H1 (cell line): ENCODE measurements at regions not wholly inside any gene's neighbourhood (a gene's known extent, or its start where the extent isn't known, plus 50 kb on each side); places are given as distances from the start of the nearest gene placed in this dataset.

Experiments used
- CTCF ChIA-PET: fragments of 300-600 bp; sonication (Branson Sonifier 250); formaldehyde crosslinking; loops from one replicate; lab custom pipeline; 2021; ENCODE audit not compliant: partially characterized antibody; lab: Charles Lee
- POLR2A ChIA-PET: fragments of 300-600 bp; sonication (Branson Sonifier 250); formaldehyde crosslinking; loops from one replicate; lab custom pipeline; 2021; ENCODE audit warnings: inconsistent platforms; ENCODE audit not compliant: partially characterized antibody; lab: Charles Lee
- DNase-seq, 2 experiments: peaks; one replicate each; pipeline versions ENCODE4 v3.0.0 to v3.0.0-alpha.2; 2010 to 2022; ENCODE audit warnings: low spot score in 2 of 2, low read depth in 1 of 2, mixed read lengths in 1 of 2
- FAIRE-seq: peaks from 2 replicates; lab custom pipeline; 2011; peaks lifted over from hg19 to GRCh38; lab: Jason Lieb, UNC
- H2AFZ ChIP-seq: 2 replicates; pipeline ENCODE4 v1.8.1; 2012; ENCODE audit warnings: low read length, inconsistent platforms
- H2AK5ac ChIP-seq: 2 replicates; pipeline ENCODE4 v1.6.1; 2013; ENCODE audit warnings: low read depth, low read length
- H2BK120ac ChIP-seq: replicated peaks from 2 replicates; pipeline ENCODE3; 2013; ENCODE audit warnings: low read depth, low read length, inconsistent platforms
- H2BK12ac ChIP-seq: 2 replicates; pipeline ENCODE4 v1.6.1; 2013; ENCODE audit warnings: low read depth, low read length
- H2BK15ac ChIP-seq: 2 replicates; pipeline ENCODE4 v1.6.1; 2013; ENCODE audit warnings: low read length
- H2BK20ac ChIP-seq: 2 replicates; pipeline ENCODE4 v1.6.1; 2013; ENCODE audit warnings: low read length
- H2BK5ac ChIP-seq: 2 replicates; pipeline ENCODE4 v1.6.1; 2013; ENCODE audit warnings: low read depth, low read length
- H3K14ac ChIP-seq: 2 replicates; pipeline ENCODE4 v1.6.1; 2013; ENCODE audit warnings: inconsistent platforms; ENCODE audit not compliant: insufficient read length
- H3K18ac ChIP-seq: 2 replicates; pipeline ENCODE4 v1.6.1; 2013; ENCODE audit warnings: low read length; ENCODE audit errors: extremely low read depth
- H3K23ac ChIP-seq: 2 replicates; pipeline ENCODE4 v1.6.1; 2013; ENCODE audit warnings: inconsistent platforms; ENCODE audit not compliant: insufficient read length
- H3K23me2 ChIP-seq: 2 replicates; pipeline ENCODE4 v1.6.1; 2013; ENCODE audit warnings: low read depth, low read length
- H3K27ac ChIP-seq: 2 replicates; pipeline ENCODE4 v1.6.1; 2011; ENCODE audit warnings: low read depth, low read length, inconsistent platforms
- H3K27me3 ChIP-seq, 4 experiments: replicated peaks in 1 of 4; 1 replicate in 1 of 4; 2 replicates in 3 of 4; pipeline versions ENCODE4 v1.6.1 to v1.8.1; 2011 to 2013; ENCODE audit warnings: low read length in 3 of 4, mild to moderate bottlenecking in 3 of 4, inconsistent platforms in 2 of 4, mixed read lengths in 2 of 4, moderate library complexity in 1 of 4; ENCODE audit not compliant: control insufficient read depth in 3 of 4, insufficient read depth in 3 of 4; ENCODE audit errors: extremely low read depth in 1 of 4
- H3K36me3 ChIP-seq, 4 experiments: 2 replicates each; pipeline versions ENCODE4 v1.6.1 to v1.8.1; 2011 to 2013; ENCODE audit warnings: mild to moderate bottlenecking in 4 of 4, low read length in 3 of 4, moderate library complexity in 2 of 4, control low read depth in 1 of 4, inconsistent platforms in 1 of 4; ENCODE audit not compliant: insufficient read depth in 4 of 4, control insufficient read depth in 2 of 4
- H3K4ac ChIP-seq: replicated peaks from 2 replicates; pipeline ENCODE3; 2013; ENCODE audit warnings: low read length, low read depth, mixed read lengths, inconsistent platforms; ENCODE audit not compliant: insufficient read length
- H3K4me1 ChIP-seq, 4 experiments: replicated peaks in 1 of 4; 1 replicate in 1 of 4; 2 replicates in 3 of 4; pipeline versions ENCODE4 v1.6.1 to v1.8.1; 2011 to 2013; ENCODE audit warnings: low read length in 3 of 4, inconsistent platforms in 2 of 4, mixed read lengths in 1 of 4; ENCODE audit not compliant: insufficient read depth in 4 of 4, control insufficient read depth in 3 of 4
- H3K4me2 ChIP-seq, 2 experiments: 2 replicates each; pipeline versions ENCODE4 v1.6.1 to v1.8.1; 2011 to 2013; ENCODE audit warnings: low read depth in 2 of 2, low read length in 2 of 2, control low read depth in 1 of 2, inconsistent platforms in 1 of 2, mild to moderate bottlenecking in 1 of 2; ENCODE audit not compliant: insufficient read depth in 1 of 2
- H3K4me3 ChIP-seq, 4 experiments: fragments of 200-600, 300-600 bp in 1 of 4; sonication (generic), shearing (Covaris generic), sonication (Bioruptor Twin) in 1 of 4; 2 replicates each; pipeline versions ENCODE4 v1.5.1 to v1.8.1; 2011 to 2016; ENCODE audit warnings: low read length in 4 of 4, low read depth in 3 of 4, control low read depth in 2 of 4, inconsistent platforms in 2 of 4, mild to moderate bottlenecking in 2 of 4, mixed read lengths in 1 of 4, moderate library complexity in 1 of 4; ENCODE audit not compliant: insufficient read depth in 2 of 4; ENCODE audit errors: extremely low read depth in 1 of 4
- H3K56ac ChIP-seq: replicated peaks from 2 replicates; pipeline ENCODE3; 2013; ENCODE audit warnings: low read depth, mild to moderate bottlenecking, mixed read lengths, low read length, inconsistent platforms; ENCODE audit not compliant: insufficient read length
- H3K79me1 ChIP-seq: 2 replicates; pipeline ENCODE4 v1.6.1; 2013; ENCODE audit warnings: low read depth, low read length, control low read depth
- H3K79me2 ChIP-seq, 2 experiments: 2 replicates each; pipeline versions ENCODE4 v1.6.1 to v1.8.1; 2012 to 2013; ENCODE audit warnings: low read length in 2 of 2, mild to moderate bottlenecking in 2 of 2, inconsistent platforms in 1 of 2; ENCODE audit not compliant: insufficient read depth in 2 of 2, control insufficient read depth in 1 of 2
- H3K9ac ChIP-seq, 4 experiments: replicated peaks in 1 of 4; 1 replicate in 1 of 4; 2 replicates in 3 of 4; pipeline versions ENCODE4 v1.6.1 to v1.8.1; 2011 to 2013; ENCODE audit warnings: low read depth in 3 of 4, low read length in 3 of 4, control low read depth in 2 of 4, mild to moderate bottlenecking in 2 of 4, moderate library complexity in 2 of 4, inconsistent platforms in 1 of 4; ENCODE audit errors: extremely low read depth in 1 of 4
- H3K9me3 ChIP-seq, 2 experiments: 2 replicates each; pipeline versions ENCODE4 v1.6.1 to v1.8.1; 2012 to 2013; ENCODE audit warnings: mild to moderate bottlenecking in 2 of 2, moderate library complexity in 2 of 2, control low read depth in 1 of 2, inconsistent platforms in 1 of 2, low read depth in 1 of 2, low read length in 1 of 2, mixed read lengths in 1 of 2; ENCODE audit not compliant: insufficient read depth in 2 of 2
- H4K20me1 ChIP-seq, 2 experiments: replicated peaks in 1 of 2; 2 replicates each; pipeline versions ENCODE3 to v1.8.1; 2011 to 2013; ENCODE audit warnings: inconsistent platforms in 2 of 2, low read length in 2 of 2, mild to moderate bottlenecking in 1 of 2; ENCODE audit not compliant: insufficient read depth in 2 of 2, control insufficient read depth in 1 of 2
- H4K5ac ChIP-seq: 2 replicates; pipeline ENCODE4 v1.6.1; 2013; ENCODE audit warnings: low read length, low read depth, mixed read lengths, inconsistent platforms; ENCODE audit not compliant: insufficient read length
- H4K8ac ChIP-seq: 2 replicates; pipeline ENCODE4 v1.8.0; 2013; ENCODE audit warnings: mild to moderate bottlenecking, moderate library complexity, low read length, inconsistent platforms; ENCODE audit not compliant: insufficient read depth; ENCODE audit errors: extremely low read depth
- H4K91ac ChIP-seq: replicated peaks from 2 replicates; pipeline ENCODE3; 2013; ENCODE audit warnings: low read length, mixed read lengths, inconsistent platforms; ENCODE audit not compliant: insufficient read length
- BCL11A ChIP-seq, 2 experiments: IDR thresholded peaks; one replicate each; pipeline ENCODE4 v1.6.1; 2011; ENCODE audit warnings: low read depth in 2 of 2, low read length in 2 of 2, mild to moderate bottlenecking in 2 of 2
- CEBPB ChIP-seq: IDR thresholded peaks from 2 replicates; pipeline ENCODE4 v1.6.1; 2012; ENCODE audit warnings: low read depth, low read length
- CTCF ChIP-seq, 3 experiments: IDR thresholded peaks; 1 replicate in 2 of 3; 2 replicates in 1 of 3; pipeline versions ENCODE4 v1.5.1 to v1.6.1; 2011; ENCODE audit warnings: low read length in 3 of 3, mild to moderate bottlenecking in 3 of 3, inconsistent platforms in 2 of 3, low read depth in 1 of 3, moderate library complexity in 1 of 3; ENCODE audit not compliant: insufficient read depth in 1 of 3; ENCODE audit errors: control extremely low read depth in 1 of 3
- JUND ChIP-seq: IDR thresholded peaks from 2 replicates; pipeline ENCODE4 v1.6.1; 2011; ENCODE audit warnings: mild to moderate bottlenecking, improper control_type of control experiment, low read length
- KDM1A ChIP-seq: fragments of 200-600, 300-600 bp; sonication (generic); IDR thresholded peaks from 2 replicates; pipeline ENCODE4 v1.7.1; 2016; ENCODE audit warnings: mild to moderate bottlenecking, low read length, borderline replicate concordance
- KDM4A ChIP-seq: IDR thresholded peaks from one replicate; pipeline ENCODE4 v1.7.1; 2012; ENCODE audit warnings: low read depth, mild to moderate bottlenecking, moderate library complexity, low read length, inconsistent platforms; ENCODE audit not compliant: severe bottlenecking
- RFX5 ChIP-seq: IDR thresholded peaks from 2 replicates; pipeline ENCODE4 v1.6.1; 2011; ENCODE audit warnings: low read depth, low read length, improper control_type of control experiment, borderline replicate concordance
- SIRT6 ChIP-seq: IDR thresholded peaks from one replicate; pipeline ENCODE4 v1.7.1; 2012; ENCODE audit warnings: low read length, inconsistent platforms
- SP2 ChIP-seq: IDR thresholded peaks from 2 replicates; pipeline ENCODE4 v1.6.1; 2012; ENCODE audit warnings: mild to moderate bottlenecking, low read length, inconsistent platforms
- SP4 ChIP-seq: IDR thresholded peaks from 2 replicates; pipeline ENCODE4 v1.6.1; 2012; ENCODE audit warnings: low read length, inconsistent platforms
- TAF7 ChIP-seq: optimal IDR thresholded peaks from 2 replicates; pipeline ENCODE3; 2011; ENCODE audit warnings: low read depth, mild to moderate bottlenecking, inconsistent platforms, low read length, moderate library complexity, borderline replicate concordance
- USF2 ChIP-seq: IDR thresholded peaks from 2 replicates; pipeline ENCODE4 v1.6.1; 2011; ENCODE audit warnings: low read length, improper control_type of control experiment
- WGBS, 2 experiments: shearing (Covaris generic) in 1 of 2; methylation state at CpG; one replicate each; pipeline versions ENCODE4 v1.1.6 to v1.1.7; 2013 to 2015; ENCODE audit warnings: low lambda C conversion rate in 2 of 2, mixed read lengths in 2 of 2, inconsistent platforms in 1 of 2, low coverage in 1 of 2, missing lambda C conversion rate in 1 of 2; ENCODE audit not compliant: insufficient replicate concordance in 2 of 2, insufficient coverage in 1 of 2, insufficient read length in 1 of 2; ENCODE audit errors: extremely low coverage in 1 of 2, missing lambda C conversion rate in 1 of 2; 5-methylcytosine and 5-hydroxymethylcytosine counted together

GRCh38 chr14:34350903-34351302, 111.1 kb downstream of the SPTSSA start:
- H3K23me2 ChIP-seq, result no peaks in the 10 kb centered on the region
- WGBS, 2 experiments, result 94% methylated on average over 6 of the region's 6 CpGs; no CpG with 5 or more reads in 1 of the 2 experiments
- DNase-seq (no peak), FAIRE-seq (no peak)
- peaks cover 6 to 9% of the 10 kb centered on the region in 2 experiments; a peak in 3 of 4 replicates for H3K9me3 ChIP-seq
- CTCF ChIA-PET, result interaction anchor here (1.1 kb wide), 1 partner anchor 28 kb away, joined by 3 read pairs; no protein-coding TSS in a partner anchor
- H2BK15ac ChIP-seq, result no peak overlapping the region
- no peak overlapping the region for H3K23ac ChIP-seq
- no peaks in the 10 kb centered on the region for H3K79me1 ChIP-seq
- no peak overlapping the region for H2AFZ ChIP-seq
- no peak overlapping the region for H4K5ac ChIP-seq
- no peak overlapping the region for H2BK20ac ChIP-seq
- H4K20me1 ChIP-seq, result no peaks in the 10 kb centered on the region
- POLR2A ChIA-PET, result no interaction called here
- H3K4me2 ChIP-seq, result no peak overlapping the region
- H3K36me3 ChIP-seq, result peaks cover 0 to 1% (median 0%) of the 10 kb centered on the region in 4 experiments; a peak in 1 of 8 replicates
- H4K8ac ChIP-seq, result no peak overlapping the region
- H3K9ac ChIP-seq, result no peak overlapping the region
- no peak overlapping the region for H2BK12ac ChIP-seq
- H2AK5ac ChIP-seq, result no peak overlapping the region
- no peaks in the 10 kb centered on the region for H3K27me3 ChIP-seq
- H3K4ac ChIP-seq, result no peak overlapping the region
- H3K18ac ChIP-seq, result no peak overlapping the region
- no peak overlapping the region for H3K27ac ChIP-seq
- H3K14ac ChIP-seq, result no peak overlapping the region
- H3K4me1 ChIP-seq, result no peaks in the 10 kb centered on the region
- no peak overlapping the region for H4K91ac ChIP-seq
- no peaks in the 10 kb centered on the region for H3K79me2 ChIP-seq
- no peak overlapping the region for H3K56ac ChIP-seq
- no peak overlapping the region for H3K4me3 ChIP-seq
- H2BK5ac ChIP-seq, result no peak overlapping the region
- no peak overlapping the region for H2BK120ac ChIP-seq
- TF ChIP-seq TAF7 (no peak), CTCF (IDR thresholded peaks at IDR 0.05; ENCODE audit: control extremely low read depth in 1 of 3, insufficient read depth in 1 of 3, low read depth in 1 of 3, low read length in 3 of 3) (no peak), SP4 (no peak), USF2 (no peak), JUND (no peak), SP2 (no peak), CEBPB (no peak), SIRT6 (no peak), RFX5 (no peak), KDM1A (no peak), KDM4A (no peak), BCL11A (IDR thresholded peaks at IDR 0.05; ENCODE audit: low read depth in 2 of 2, low read length in 2 of 2) (no peak)
